GM18870 (cell line): ENCODE measurements at regions not wholly inside any gene's neighbourhood (a gene's known extent, or its start where the extent isn't known, plus 50 kb on each side); places are given as distances from the start of the nearest gene placed in this dataset.
"Not testable (repeated sequence)": the region's sequence is repeated elsewhere in the genome, so short reads cannot be mapped to it uniquely, and the experiment has no call there.

Source experiments
- ATAC-seq: cut with Tn5 transposase; IDR thresholded peaks from one replicate; pipeline ENCODE4 v1.9.1; 2021; ENCODE audit warnings: moderate library complexity; ENCODE audit not compliant: unreplicated experiment

DNA sequence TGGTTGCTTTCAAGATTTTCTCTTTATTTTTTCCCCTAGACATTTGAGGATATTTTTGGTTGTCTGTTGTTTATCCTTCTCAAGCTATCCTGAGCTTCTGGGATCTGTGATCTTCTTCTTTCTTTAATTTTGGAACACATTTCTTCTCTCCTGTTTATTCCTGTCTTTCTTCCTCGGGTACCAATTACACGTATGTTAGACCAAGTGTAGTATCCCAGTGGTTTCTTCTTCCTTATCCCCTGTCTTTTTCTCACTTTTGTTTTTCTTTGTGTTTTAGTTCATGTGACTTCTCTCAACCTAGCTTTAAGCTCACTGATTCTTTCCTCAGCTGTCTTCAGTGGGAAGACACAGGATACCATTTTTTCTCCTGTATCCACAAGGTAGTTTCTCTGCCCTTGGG lies 120.0 kb downstream of the GALR1 start:
- no peak for ATAC-seq

DNA sequence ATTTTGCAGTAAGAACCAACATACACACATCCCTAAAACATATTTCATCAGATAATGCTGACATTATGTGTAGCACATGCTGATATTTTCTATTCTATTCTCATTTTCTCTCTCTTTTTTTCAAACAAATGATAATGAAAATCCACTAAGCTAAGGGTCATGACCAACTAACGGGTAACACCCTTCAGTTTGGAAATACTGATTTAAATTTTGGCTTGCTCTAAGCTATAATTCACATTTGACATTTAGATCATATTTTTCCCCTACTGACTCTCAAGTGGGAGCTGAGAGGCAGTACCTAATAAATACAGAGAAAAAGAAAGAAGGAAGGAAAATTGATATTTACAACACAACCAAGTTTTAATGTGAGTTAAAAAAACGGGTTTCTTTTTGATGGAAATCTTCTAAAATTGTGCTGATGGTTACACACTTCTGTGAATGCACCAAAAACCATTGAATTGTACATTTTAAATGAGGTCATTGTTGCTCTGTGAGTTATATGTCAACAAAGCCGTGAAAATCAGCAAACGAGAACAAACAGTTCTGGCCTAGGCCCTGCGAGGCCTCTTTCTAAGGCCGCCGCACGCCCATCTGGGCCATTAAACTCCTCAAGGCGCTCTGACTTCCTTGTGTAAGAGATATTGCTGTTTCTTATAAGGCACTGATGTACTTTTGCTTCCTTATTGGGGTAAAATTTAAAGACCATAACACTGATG lies 124.2 kb downstream of the GALR1 start:
- ATAC-seq = no peak

DNA sequence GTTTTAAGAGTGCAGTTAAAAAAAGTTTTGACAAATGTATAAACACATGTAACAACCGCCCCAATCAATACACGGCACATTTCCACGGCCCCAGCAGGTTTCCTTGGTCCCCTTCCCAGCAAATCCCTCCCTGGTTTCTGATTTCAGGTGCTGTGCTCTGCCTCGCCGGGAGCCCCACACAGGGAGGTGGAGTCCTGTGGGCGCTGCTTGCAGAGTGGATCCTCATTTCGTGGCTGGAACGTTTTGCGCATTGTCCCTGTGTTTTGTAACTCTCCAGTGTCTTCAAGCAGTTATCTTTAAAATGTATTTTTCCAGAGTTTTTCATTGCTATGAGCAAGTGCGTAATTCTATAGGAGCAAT lies 124.8 kb downstream of the GALR1 start:
- ATAC-seq = no peak

DNA sequence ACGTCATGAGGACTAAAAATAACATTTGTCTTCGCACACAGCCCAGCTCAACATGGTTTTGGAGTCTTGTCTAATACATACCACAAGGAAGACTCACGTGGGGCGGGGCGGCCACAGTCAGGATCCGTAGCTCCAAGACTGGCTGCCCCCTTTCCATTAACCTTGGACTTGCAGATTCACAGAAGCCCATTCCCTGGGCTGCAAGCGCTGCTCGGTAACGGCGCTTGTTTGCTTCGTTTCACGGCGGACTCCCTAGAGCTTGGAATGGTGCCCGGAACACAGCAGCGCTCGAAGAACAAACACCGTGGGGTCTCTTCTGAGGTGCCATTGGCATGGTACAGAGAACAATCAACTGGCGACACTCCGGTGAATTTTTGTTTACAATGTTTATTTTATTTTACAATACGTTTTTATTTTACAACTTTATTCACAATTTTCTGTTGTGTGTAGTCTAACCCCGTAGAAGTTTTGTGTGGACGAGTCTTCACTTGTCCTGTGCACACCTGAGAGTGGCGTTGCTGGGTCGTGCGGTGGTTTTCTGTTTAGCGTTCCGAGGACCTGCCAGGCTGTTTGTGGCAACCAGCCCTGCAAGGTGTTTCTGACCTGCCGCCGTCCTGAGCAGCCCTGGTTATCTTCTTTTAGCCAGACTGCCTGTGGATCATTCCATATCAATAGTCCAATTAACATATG lies 126.5 kb downstream of the GALR1 start:
- no peak for ATAC-seq

DNA sequence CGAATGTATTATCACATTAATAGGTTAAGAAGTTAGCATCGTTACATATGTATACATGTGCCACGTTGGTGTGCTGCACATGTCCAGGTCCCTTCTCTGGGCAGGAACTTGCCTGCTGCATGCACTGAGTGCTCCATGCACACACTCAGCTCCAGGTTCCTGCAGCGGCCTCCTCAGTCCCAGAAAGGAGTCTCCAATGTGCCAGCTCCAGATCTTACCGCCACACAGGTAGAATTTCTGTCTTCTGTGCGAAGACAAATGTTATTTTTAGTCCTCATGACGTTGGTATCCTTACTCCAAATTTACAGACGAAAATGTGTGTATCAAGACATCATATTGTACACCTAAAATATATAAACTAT lies 127.1 kb downstream of the GALR1 start:
- ATAC-seq = no peak

DNA sequence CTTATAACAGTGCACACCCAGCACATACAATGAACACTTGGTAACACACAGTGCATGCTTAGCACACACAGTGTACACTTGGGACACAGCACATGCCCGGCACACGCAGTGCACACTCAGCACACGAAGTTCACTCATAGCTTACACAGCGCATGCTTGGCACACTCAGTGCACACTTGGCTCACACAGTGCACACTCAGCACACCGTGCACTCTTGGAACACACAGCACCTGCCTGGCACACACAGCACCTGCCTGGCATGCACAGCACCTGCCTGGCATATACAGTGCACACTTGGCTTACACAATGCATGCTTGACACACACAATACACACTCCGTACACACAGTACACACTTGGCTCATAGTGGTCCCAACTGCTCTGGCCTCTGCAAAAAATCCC lies 128.2 kb downstream of the GALR1 start:
- no peak for ATAC-seq

DNA sequence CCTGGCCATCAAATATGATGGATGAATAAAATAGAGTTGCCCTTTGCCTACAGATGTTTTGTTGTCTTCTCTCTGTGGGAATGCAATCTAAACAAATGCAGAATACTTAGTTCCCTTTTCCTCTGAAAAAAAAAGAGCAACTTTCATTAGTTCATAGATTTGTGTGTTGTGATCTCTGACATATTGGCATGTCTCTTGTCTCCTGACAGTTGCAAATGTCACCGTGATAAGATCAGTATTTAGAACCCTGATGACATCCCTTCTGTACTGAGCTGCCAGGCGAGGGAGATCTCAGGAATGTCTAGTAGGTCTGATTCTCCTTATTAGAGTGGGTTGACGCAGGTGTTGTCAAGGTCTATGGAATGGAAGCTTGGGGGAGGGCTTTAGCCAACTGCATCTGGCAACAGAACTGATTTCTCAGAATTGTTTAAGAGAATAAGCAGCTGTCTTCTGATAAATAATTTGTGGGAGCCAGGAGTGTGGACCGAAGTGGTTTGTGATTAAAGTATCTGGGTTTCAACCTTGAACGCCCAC lies 130.4 kb downstream of the GALR1 start:
- ATAC-seq = no peak

DNA sequence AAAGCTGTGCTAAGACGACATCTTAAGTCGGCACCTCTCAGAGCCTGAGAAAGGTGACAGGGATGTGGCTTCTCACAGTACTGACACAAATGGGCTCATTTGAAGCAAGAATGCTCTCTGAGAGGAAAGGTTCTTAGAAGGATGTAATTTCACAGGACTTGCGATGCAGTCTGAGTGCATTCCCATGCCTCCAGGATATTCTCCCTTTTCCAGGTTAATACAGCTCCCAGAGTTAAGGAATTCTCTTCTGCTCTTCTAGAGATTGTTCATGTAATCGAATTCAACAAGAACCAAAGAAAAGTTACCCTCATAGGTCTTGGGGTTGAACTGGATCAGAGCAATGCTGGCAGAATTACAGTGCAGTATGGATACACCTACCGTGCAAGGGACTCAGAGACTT lies 131.0 kb downstream of the GALR1 start:
- no peak for ATAC-seq

DNA sequence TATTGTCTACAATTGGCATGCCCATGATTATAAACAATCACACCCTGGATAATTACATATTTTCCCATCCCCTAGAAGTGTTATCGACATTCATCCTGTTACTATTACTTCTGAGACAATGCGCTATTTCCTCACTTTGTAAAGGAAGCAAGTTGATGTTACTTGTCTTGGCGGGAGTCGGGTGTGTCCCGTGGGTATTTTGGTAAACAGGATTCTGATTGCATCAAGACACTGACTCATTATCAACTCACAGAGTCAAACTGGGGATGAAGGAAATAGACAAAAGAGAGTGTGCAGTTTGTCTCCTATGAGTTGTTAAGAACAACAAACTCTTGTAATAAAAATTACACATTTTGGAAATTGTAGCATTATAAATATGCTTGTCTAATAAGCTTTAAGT lies 142.7 kb downstream of the GALR1 start:
- no peak for ATAC-seq

DNA sequence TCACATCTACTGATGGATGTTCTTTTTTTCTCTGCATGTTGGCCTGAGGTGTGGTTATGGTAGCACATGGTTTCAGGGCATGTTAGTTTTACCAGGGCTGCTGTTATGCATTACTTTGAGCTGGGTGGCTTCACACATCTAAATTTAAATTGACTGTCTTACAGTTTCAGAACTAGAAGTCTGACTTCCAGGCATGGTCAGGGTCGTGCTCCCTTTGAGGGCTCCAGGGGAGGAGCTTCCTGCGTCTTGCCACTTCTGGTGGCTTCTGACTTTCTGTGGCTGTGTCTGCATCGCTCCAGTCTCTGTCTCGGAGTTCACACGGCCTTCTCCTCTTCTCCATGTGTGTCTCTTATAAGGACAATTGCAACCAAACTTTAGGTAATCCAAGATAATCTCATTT lies 143.9 kb downstream of the GALR1 start:
- ATAC-seq = no peak

DNA sequence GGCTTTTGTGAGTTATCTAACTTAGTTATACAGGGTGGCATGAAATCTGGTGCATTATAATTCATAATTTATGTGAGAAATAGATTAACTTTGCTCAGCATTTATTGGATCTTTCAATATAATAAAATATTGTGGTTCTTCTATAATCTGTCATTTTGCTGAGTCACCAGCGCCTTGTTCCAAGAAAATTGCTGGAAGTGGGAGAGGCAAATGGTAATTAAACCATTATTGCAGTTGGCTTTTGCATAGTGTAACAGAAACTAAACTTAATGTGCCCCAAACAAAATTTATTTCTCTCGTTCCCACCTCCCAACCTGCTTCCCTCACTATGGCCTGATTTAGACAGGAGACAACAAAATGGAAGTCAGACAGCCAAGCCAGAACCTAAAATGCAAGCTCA lies 146.3 kb downstream of the GALR1 start:
- ATAC-seq = no peak

DNA sequence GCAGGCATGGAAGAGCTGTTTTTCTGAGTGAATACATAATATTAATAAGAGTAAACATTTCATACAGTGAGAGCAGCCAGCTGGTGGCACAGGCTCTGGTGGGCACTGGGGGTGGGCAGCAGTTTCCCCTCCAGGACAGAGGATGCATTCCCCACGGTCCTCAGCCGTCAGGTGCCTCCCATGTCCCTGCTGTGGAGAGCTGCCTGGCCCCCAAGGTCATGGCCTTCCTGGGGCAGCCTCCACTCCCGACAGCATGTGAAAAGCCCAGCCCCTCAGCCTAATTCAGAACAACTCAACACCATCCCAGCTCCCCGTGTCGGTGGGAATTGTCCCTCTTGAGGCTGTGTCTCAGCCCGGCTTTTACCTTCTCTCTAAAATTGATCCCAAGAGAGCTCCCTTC lies 147.4 kb downstream of the GALR1 start:
- no peak for ATAC-seq

DNA sequence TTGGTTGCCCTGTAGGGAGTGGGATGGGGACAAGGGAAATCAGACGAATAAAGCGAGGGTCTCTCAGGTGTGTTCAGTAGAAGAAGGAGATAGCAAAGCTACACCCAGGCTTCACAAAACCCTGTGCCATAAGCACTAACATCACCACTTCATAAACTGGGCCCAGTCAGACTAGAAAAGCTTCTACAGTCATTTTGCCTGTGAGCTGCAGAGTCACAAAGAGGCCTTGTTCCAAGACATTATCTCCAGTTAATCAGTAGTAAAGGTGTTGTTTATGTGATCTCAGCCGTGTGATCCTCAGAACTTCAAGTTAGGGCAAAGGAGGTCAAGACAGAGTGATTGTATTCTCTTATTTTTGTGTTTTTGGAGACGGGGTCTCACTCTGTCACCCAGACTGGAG lies 148.0 kb downstream of the GALR1 start:
- ATAC-seq = no peak

DNA sequence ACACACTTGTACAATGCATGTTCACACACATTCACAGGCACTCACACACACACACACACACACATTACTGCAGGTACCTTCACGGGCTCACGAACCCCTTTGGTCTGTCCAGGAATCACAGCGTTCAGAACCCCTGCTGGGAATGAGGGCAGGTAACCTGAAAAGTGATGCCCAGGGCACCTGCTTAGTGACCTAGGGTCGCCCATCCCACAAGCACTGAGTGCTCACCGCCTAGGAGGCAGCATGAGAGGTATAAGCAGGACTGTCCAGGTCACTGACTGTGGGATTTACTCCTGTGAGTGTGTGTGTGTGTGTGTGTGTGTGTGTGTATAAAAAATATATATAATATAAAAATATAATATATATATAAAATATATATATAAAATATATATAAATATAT lies 150.9 kb downstream of the GALR1 start:
- ATAC-seq = no peak

DNA sequence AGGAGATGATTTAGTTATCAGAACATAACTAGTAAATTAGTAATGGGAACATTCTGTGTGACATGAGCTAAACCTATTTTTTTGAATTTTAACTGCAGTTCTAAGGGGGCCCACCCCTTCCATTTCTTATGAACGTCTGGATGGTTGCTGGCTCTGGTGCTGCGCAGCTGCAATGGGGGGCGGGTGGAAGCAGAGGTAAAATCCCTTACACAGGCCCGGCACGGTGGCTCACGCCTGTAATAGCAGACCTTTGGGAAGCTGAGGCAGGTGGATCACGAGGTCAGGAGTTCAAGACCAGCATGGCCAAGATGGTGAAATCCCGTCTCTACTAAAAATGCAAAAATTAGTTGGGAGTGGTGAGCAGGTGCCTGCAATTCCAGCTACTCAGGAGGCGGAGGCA lies 151.5 kb downstream of the GALR1 start:
- no peak for ATAC-seq

DNA sequence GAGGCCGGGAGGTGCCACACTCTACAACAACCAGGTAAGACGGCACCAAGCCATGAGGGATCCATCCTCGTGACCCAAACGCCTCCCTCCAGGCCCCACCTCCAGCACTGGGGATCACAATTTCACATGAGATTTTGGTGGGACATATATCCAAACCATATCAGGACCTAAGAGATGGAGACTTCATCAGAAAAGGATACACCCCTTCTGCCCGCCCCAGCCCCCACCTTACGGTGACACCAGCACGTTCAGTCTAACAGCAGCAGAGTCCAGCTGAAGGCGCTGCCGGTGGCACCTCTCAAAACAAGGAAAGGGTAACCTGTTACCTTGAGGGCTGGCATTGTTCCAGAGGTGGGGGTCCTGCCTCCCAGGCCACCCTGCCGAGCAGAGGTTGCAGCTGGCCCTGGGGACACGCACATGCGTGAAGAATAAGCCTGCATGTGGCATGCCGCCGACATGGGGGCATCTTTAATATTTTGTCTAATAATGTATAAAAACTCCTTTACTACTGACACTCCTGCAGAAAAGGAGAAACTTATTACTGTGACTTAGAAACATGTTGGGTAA lies 154.4 kb downstream of the GALR1 start:
- no peak for ATAC-seq

DNA sequence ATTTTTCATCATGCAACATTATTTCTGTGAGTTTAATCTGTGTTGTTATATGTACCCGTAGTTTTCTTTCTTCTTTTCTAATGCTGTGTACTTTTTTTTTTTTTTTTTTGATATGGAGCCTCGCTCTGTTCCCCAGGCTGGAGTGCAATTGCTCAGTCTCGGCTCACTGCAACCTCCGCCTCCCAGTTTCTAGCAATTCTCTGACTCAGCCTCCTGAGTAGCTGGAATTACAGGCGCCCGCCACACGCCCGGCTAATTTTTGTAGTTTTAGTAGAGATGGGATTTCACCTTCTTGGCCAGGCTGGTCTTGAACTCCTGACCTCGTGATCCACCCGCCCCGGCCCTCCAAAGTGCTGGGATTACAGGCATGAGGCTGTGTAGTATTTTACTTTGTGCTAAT lies 155.4 kb downstream of the GALR1 start:
- ATAC-seq = no peak

DNA sequence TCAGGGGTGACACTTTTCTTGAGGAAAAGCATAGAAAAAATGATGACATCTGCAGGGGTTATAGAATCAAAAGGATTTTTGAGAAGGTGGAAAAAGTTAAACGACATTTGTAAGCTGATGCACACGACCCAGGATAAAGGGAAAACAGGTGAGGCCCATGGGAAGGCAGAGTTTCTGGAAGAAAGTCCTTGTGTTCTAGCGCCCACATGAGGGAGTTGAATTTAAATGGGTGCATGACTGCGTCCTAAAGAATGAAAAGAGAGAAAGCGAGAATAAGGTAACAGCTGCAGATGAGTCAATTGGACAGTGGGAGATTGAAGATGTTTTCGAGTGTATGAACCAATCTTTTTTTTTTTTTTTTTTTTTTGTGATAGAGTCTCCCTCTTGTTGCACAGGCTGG lies 158.1 kb downstream of the GALR1 start:
- no peak for ATAC-seq

DNA sequence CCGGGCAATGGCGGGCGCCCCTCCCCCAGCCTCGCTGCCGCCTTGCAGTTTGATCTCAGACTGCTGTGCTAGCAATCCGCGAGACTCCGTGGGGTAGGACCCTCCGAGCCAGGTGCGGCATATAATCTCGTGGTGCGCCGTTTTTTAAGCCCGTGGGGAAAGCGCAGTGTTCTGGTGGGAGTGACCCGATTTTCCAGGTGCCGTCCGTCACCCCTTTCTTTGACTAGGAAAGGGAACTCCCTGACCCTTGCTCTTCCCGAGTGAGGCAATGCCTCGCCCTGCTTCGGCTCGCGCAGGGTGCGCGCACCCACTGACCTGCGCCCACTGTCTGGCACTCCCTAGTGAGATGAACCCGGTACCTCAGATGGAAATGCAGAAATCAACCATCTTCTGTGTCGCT lies 171.9 kb downstream of the GALR1 start:
- not testable (repeated sequence) for ATAC-seq

DNA sequence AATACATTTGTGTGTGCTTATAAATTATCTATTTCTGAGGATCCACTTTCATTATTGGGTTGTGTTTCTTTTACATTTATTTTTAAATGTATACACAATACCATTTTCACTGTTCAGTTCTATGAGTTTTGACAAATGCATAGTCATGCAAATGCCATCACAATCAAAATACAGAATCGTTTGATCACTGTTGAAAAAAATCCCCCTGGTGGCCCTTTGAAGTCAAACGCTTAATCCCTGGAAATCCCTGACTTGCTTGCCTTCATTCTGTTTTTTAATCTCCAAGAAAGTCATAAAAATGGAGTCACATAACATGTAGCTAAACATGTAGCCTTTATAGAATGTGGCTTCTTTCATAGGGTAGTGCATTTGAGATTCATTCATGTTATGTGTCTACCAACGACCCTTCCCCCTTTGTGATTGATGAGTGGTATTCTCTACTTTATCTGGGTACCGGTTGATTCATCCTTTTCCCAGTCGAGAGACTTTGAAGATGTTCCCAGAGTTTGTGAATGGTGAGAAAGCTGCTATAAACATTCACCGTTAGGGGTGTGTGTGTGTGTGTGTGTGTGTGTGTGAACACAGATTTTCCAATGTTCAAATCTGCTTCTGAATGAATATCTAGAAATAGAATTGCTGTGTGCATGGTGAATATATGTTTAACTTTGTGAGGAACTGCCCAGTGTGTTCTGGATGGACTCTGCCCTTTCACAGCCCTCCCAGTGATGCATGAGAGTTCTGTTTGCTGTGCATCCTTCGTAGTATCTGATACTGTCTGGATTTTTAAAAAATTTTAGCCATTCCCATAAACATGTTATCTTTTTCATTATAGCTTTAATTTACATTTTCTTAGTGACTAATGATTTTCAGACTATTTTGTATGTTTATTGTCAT lies 173.6 kb downstream of the GALR1 start:
- ATAC-seq = no peak

DNA sequence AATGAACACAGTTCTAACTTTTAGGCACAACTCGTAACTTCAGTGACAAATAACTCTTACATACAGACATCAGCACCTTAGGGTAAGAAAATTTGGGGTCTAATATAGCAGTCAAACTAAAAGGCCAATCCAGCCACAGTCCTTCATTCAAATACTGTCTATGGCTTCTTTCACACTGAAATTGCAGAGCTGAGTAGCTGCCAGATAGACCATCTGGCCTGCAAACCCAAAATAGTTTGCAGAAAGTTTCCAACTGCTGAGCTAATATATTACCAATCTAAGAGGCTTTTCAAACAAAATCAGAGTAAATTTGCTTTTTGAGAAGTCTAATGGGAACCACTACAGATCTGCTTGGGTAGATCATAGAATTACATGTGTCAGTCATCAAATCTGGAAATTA lies 183.4 kb downstream of the GALR1 start:
- no peak for ATAC-seq
